ENCODE measurements at regions not wholly inside any gene's neighbourhood (a gene's known extent, or its start where the extent isn't known, plus 50 kb on each side); places are given as distances from the start of the nearest gene placed in this dataset.

- TF ChIP-seq CTCF (conservative IDR thresholded peaks at IDR 0.05; ENCODE audit: low read depth, low read length) (no peak), RAD21 (IDR thresholded peaks at IDR 0.05; ENCODE audit: low read length) (no peak), MXI1 (IDR thresholded peaks at IDR 0.05; ENCODE audit: borderline replicate concordance, low read depth, low read length) (no peak), POLR2A (IDR thresholded peaks at IDR 0.05; ENCODE audit: low read depth, low read length) (no peak), RCOR1 (IDR thresholded peaks at IDR 0.05; ENCODE audit: insufficient replicate concordance, low read length) (no peak), ELK1 (IDR thresholded peaks at IDR 0.05; ENCODE audit: borderline replicate concordance, low read depth, low read length) (no peak), USF2 (IDR thresholded peaks at IDR 0.05; ENCODE audit: low read depth, low read length) (no peak), RFX5 (IDR thresholded peaks at IDR 0.05; ENCODE audit: low read depth, low read length) (no peak), NFE2L2 (IDR thresholded peaks at IDR 0.05; ENCODE audit: low read depth, low read length) (no peak)
Measured at GRCh38 chr11:128345316-128345715, 242.0 kb downstream of the ETS1 start.
